Activated CD8-positive, alpha-beta memory T cell treated with anti-CD3 and anti-CD28 coated beads, Interleukin-2, amount 50 U/mL, for 24 hours (primary cell): ENCODE measurements at regions not wholly inside any gene's neighbourhood (a gene's known extent, or its start where the extent isn't known, plus 50 kb on each side); places are given as distances from the start of the nearest gene placed in this dataset.

Experiments used
- DNase-seq: peaks from one replicate; pipeline ENCODE4 v3.0.0-alpha.2; 2020; ENCODE audit errors: extremely low read depth

- no peak for DNase-seq
Measured at GRCh38 chr11:116598556-116598955, 174.2 kb downstream of the BUD13 start.

GRCh38 chr11:116598036-116598435 is 174.8 kb downstream of the BUD13 start:
- DNase-seq = no peak

- no peak for DNase-seq
Measured at GRCh38 chr11:116596346-116597260, 176.2 kb downstream of the BUD13 start.

GRCh38 chr11:116595305-116595880 is 177.4 kb downstream of the BUD13 start:
- DNase-seq = no peak

- DNase-seq = no peak
Measured at GRCh38 chr11:116590844-116591570, 181.8 kb downstream of the BUD13 start.

- no peak for DNase-seq
Measured at GRCh38 chr11:116589402-116589801, 183.4 kb downstream of the BUD13 start.

GRCh38 chr11:116586392-116586791 is 186.4 kb downstream of the BUD13 start:
- no peak for DNase-seq

GRCh38 chr11:116582571-116582970 is 190.2 kb downstream of the BUD13 start:
- no peak for DNase-seq

GRCh38 chr11:116581349-116581748 is 191.4 kb downstream of the BUD13 start:
- no peak for DNase-seq

GRCh38 chr11:116580799-116581198 is 192.0 kb downstream of the BUD13 start:
- no peak for DNase-seq

- DNase-seq = no peak
Measured at GRCh38 chr11:116579857-116580727, 192.7 kb downstream of the BUD13 start.

GRCh38 chr11:116579031-116579653 is 193.6 kb downstream of the BUD13 start:
- DNase-seq = no peak

- DNase-seq = no peak
Measured at GRCh38 chr11:116577956-116578355, 194.8 kb downstream of the BUD13 start.

- DNase-seq = no peak
Measured at GRCh38 chr11:116577273-116577672, 195.5 kb downstream of the BUD13 start.

- no peak for DNase-seq
Measured at GRCh38 chr11:116576526-116576925, 196.3 kb downstream of the BUD13 start.

GRCh38 chr11:116567721-116568242 is 205.0 kb downstream of the BUD13 start:
- no peak for DNase-seq

GRCh38 chr11:116563712-116564047 is 209.1 kb downstream of the BUD13 start:
- no peak for DNase-seq

GRCh38 chr11:116563028-116563711 is 209.6 kb downstream of the BUD13 start:
- no peak for DNase-seq

GRCh38 chr11:116560589-116560988 is 212.2 kb downstream of the BUD13 start:
- no peak for DNase-seq

- no peak for DNase-seq
Measured at GRCh38 chr11:116558504-116559211, 214.1 kb downstream of the BUD13 start.
